MCF 10A (cell line): ENCODE measurements at regions not wholly inside any gene's neighbourhood (a gene's known extent, or its start where the extent isn't known, plus 50 kb on each side); places are given as distances from the start of the nearest gene placed in this dataset.

Source experiments
- BruUV-seq: library from RNA; stranded (reverse); fragments of 400-500 nt; replicated peaks from 2 replicates; lab custom pipeline; 2021; lab: Mats Ljungman, UMichigan
- CTCF ChIA-PET: fragments of 300-600 bp; sonication (Branson Sonifier 250); formaldehyde crosslinking; extraction: SDS; loops from one replicate; lab custom pipeline; 2021; ENCODE audit warnings: antibody characterized with exemption, inconsistent platforms; lab: Yijun Ruan, JAX
- POLR2A ChIA-PET: fragments of 300-600, 350-650 bp; sonication (Branson Sonifier 250); formaldehyde crosslinking; extraction: SDS; loops from one replicate; lab custom pipeline; 2020; ENCODE audit warnings: antibody characterized with exemption, inconsistent platforms; lab: Yijun Ruan, JAX
- DNase-seq: peaks from one replicate; pipeline ENCODE4 v3.0.0-alpha.2; 2018; ENCODE audit not compliant: unreplicated experiment
- H3K27ac Mint-ChIP-seq: one replicate; pipeline ENCODE4 v1.8.0; 2022; ENCODE audit warnings: mild to moderate bottlenecking, low read depth, mixed read lengths; ENCODE audit not compliant: unreplicated experiment
- H3K27me3 Mint-ChIP-seq: one replicate; pipeline ENCODE4 v1.8.0; 2022; ENCODE audit warnings: mixed read lengths; ENCODE audit not compliant: insufficient read depth, unreplicated experiment
- H3K36me3 Mint-ChIP-seq: one replicate; pipeline ENCODE4 v1.8.0; 2022; ENCODE audit warnings: mild to moderate bottlenecking, moderate library complexity, mixed read lengths; ENCODE audit not compliant: insufficient read depth, unreplicated experiment
- H3K4me1 Mint-ChIP-seq: one replicate; pipeline ENCODE4 v1.8.0; 2022; ENCODE audit warnings: mixed read lengths; ENCODE audit not compliant: insufficient read depth, unreplicated experiment
- H3K4me3 Mint-ChIP-seq: one replicate; pipeline ENCODE4 v1.8.0; 2022; ENCODE audit warnings: mild to moderate bottlenecking, moderate library complexity, mixed read lengths; ENCODE audit not compliant: unreplicated experiment
- H3K9me3 Mint-ChIP-seq: one replicate; pipeline ENCODE4 v1.8.0; 2022; ENCODE audit warnings: mixed read lengths; ENCODE audit not compliant: unreplicated experiment
- CTCF ChIP-seq: fragments of 200-600 bp; IDR thresholded peaks from one replicate; pipeline ENCODE4 v1.8.0; 2022; ENCODE audit warnings: antibody characterized with exemption, mild to moderate bottlenecking; ENCODE audit not compliant: unreplicated experiment
- intact Hi-C: fragments of 100-400 bp; cut with micrococcal nuclease; formaldehyde crosslinking; loops from 2 replicates; pipeline ENCODE4 v1.14.1; 2022

GRCh38 chr3:1969281-1969680, 129.4 kb upstream of the CNTN4 start:
- Mint-ChIP-seq H3K9me3 (no peaks in the 10 kb centered on the region), H3K27me3 (no peaks in the 10 kb centered on the region), H3K27ac (no peak overlapping the region), H3K4me1 (peaks cover 33% of the 10 kb centered on the region), H3K4me3 (no peak overlapping the region), H3K36me3 (no peaks in the 10 kb centered on the region)
- intact Hi-C loops = no loop called here
- no peak for TF ChIP-seq CTCF
- ChIA-PET POLR2A (no interaction called here), CTCF (interaction anchor here (0.6 kb wide), 1 partner anchor 1761 kb away, joined by 3 read pairs; no protein-coding TSS in a partner anchor)
- DNase-seq = no peak
- BruUV-seq = no TSS peak

- Mint-ChIP-seq H3K27ac (peak overlapping the region; percentile 22), H3K36me3 (no peaks in the 10 kb centered on the region), H3K4me3 (no peak overlapping the region), H3K9me3 (peaks cover 4% of the 10 kb centered on the region), H3K27me3 (no peaks in the 10 kb centered on the region), H3K4me1 (peaks cover 23% of the 10 kb centered on the region)
- no peak for DNase-seq
- CTCF ChIA-PET = interaction anchor here (1.2 kb wide), 1 partner anchor 17 kb away, joined by 3 read pairs; no protein-coding TSS in a partner anchor
- BruUV-seq = no TSS peak
- POLR2A ChIA-PET = interaction anchor here (0.7 kb wide), 1 partner anchor 721 kb away, joined by 3 read pairs; no protein-coding TSS in a partner anchor
- TF ChIP-seq CTCF = no peak
- intact Hi-C loops = no loop called here
Observed at GRCh38 chr3:1971780-1972179, 126.9 kb upstream of the CNTN4 start.

- Mint-ChIP-seq H3K36me3 (no peaks in the 10 kb centered on the region), H3K27me3 (no peaks in the 10 kb centered on the region), H3K27ac (no peak overlapping the region), H3K9me3 (peaks cover 20% of the 10 kb centered on the region), H3K4me3 (no peak overlapping the region), H3K4me1 (no peaks in the 10 kb centered on the region)
- no TSS peak for BruUV-seq
- TF ChIP-seq CTCF = no peak
- POLR2A ChIA-PET = interaction anchor here (0.7 kb wide), 1 partner anchor 16 kb away, joined by 3 read pairs; no protein-coding TSS in a partner anchor
- intact Hi-C loops = loop anchor here (10.0 kb wide), 1 partner anchor 945 kb away; no protein-coding TSS in a partner anchor
- no peak for DNase-seq
- CTCF ChIA-PET = no interaction called here
Observed at GRCh38 chr3:1979961-1980615, 118.6 kb upstream of the CNTN4 start.

- H3K36me3 Mint-ChIP-seq = no peaks in the 10 kb centered on the region
- H3K4me1 Mint-ChIP-seq = no peaks in the 10 kb centered on the region
- no peaks in the 10 kb centered on the region for H3K27me3 Mint-ChIP-seq
- no peak overlapping the region for H3K27ac Mint-ChIP-seq
- DNase-seq = peak; percentile 22
- ChIA-PET CTCF (interaction anchor here (0.6 to 2.7 kb wide), 14 partner anchors 9 to 1118 kb away, joined by 3 to 15 read pairs (median 4); no protein-coding TSS in a partner anchor), POLR2A (interaction anchor here (0.6 to 0.7 kb wide), 3 partner anchors 59 to 280 kb away, joined by 3 read pairs; no protein-coding TSS in a partner anchor)
- TF ChIP-seq CTCF = peak; percentile 36
- no peaks in the 10 kb centered on the region for H3K9me3 Mint-ChIP-seq
- intact Hi-C loops = loop anchor here (1.0 to 10.0 kb wide), 3 partner anchors 713 to 937 kb away; no protein-coding TSS in a partner anchor
- no TSS peak for BruUV-seq
- H3K4me3 Mint-ChIP-seq = no peak overlapping the region
Observed at GRCh38 chr3:1987980-1988379, 110.7 kb upstream of the CNTN4 start.
